ENCODE measurements at regions not wholly inside any gene's neighbourhood (a gene's known extent, or its start where the extent isn't known, plus 50 kb on each side); places are given as distances from the start of the nearest gene placed in this dataset.

GRCh38 chr6:139852067-139852466 is 477.6 kb upstream of the CITED2 start:
- DNase-seq (ENCODE audit: low read depth), result no peak

GRCh38 chr6:139851206-139851605 is 476.8 kb upstream of the CITED2 start:
- no peak for DNase-seq (ENCODE audit: low read depth)

GRCh38 chr6:139850512-139850911 is 476.1 kb upstream of the CITED2 start:
- DNase-seq (ENCODE audit: low read depth), result no peak

- no peak for DNase-seq (ENCODE audit: low read depth)
These were observed 473.0 kb upstream of the CITED2 start for GRCh38 chr6:139847457-139847813.

GRCh38 chr6:139846538-139847456 is 472.3 kb upstream of the CITED2 start:
- no peak for DNase-seq (ENCODE audit: low read depth)

- DNase-seq (ENCODE audit: low read depth), result no peak
These were observed 470.5 kb upstream of the CITED2 start for GRCh38 chr6:139844907-139845306.

- no peak for DNase-seq (ENCODE audit: low read depth)
These were observed 467.4 kb upstream of the CITED2 start for GRCh38 chr6:139841794-139842215.

GRCh38 chr6:139839506-139840156 is 465.2 kb upstream of the CITED2 start:
- no peak for DNase-seq (ENCODE audit: low read depth)

- DNase-seq (ENCODE audit: low read depth), result no peak
These were observed 459.8 kb upstream of the CITED2 start for GRCh38 chr6:139834232-139834631.

- no peak for DNase-seq (ENCODE audit: low read depth)
These were observed 459.1 kb upstream of the CITED2 start for GRCh38 chr6:139833592-139833991.

GRCh38 chr6:139832493-139833305 is 458.3 kb upstream of the CITED2 start:
- DNase-seq (ENCODE audit: low read depth), result no peak

- no peak for DNase-seq (ENCODE audit: low read depth)
These were observed 455.1 kb upstream of the CITED2 start for GRCh38 chr6:139829576-139829975.

GRCh38 chr6:139828751-139829519 is 454.5 kb upstream of the CITED2 start:
- no peak for DNase-seq (ENCODE audit: low read depth)

GRCh38 chr6:139825935-139826374 is 451.5 kb upstream of the CITED2 start:
- DNase-seq (ENCODE audit: low read depth), result no peak

- DNase-seq (ENCODE audit: low read depth), result no peak
These were observed 450.4 kb upstream of the CITED2 start for GRCh38 chr6:139824864-139825263.

GRCh38 chr6:139823808-139824126 is 449.3 kb upstream of the CITED2 start:
- DNase-seq (ENCODE audit: low read depth), result no peak

GRCh38 chr6:139823099-139823807 is 448.8 kb upstream of the CITED2 start:
- DNase-seq (ENCODE audit: low read depth), result no peak

- DNase-seq (ENCODE audit: low read depth), result no peak
These were observed 447.3 kb upstream of the CITED2 start for GRCh38 chr6:139821676-139822223.

GRCh38 chr6:139820210-139820609 is 445.8 kb upstream of the CITED2 start:
- peak; percentile 59 for DNase-seq (ENCODE audit: low read depth)

GRCh38 chr6:139819776-139820175 is 445.3 kb upstream of the CITED2 start:
- DNase-seq (ENCODE audit: low read depth), result no peak

- DNase-seq (ENCODE audit: low read depth), result no peak
These were observed 438.5 kb upstream of the CITED2 start for GRCh38 chr6:139812939-139813338.
